T47D (cell line): ENCODE measurements at regions not wholly inside any gene's neighbourhood (a gene's known extent, or its start where the extent isn't known, plus 50 kb on each side); places are given as distances from the start of the nearest gene placed in this dataset.

Source experiments
- DNase-seq, 2 experiments: peaks; one replicate each; pipeline versions ENCODE4 v3.0.0 to v3.0.0-alpha.2; 2011 to 2012; ENCODE audit warnings: low read depth in 1 of 2, low spot score in 1 of 2
- JUND ChIP-seq: IDR thresholded peaks from 2 replicates; pipeline ENCODE4 v1.6.1; 2012; ENCODE audit warnings: low read depth
- in situ Hi-C: cut with HindIII; loops from 2 replicates; pipeline ENCODE4 v1.10.0; 2016; ENCODE audit warnings: low sequenced_read_pairs, low pct_unique_long_range_greater_than_20kb

DNA sequence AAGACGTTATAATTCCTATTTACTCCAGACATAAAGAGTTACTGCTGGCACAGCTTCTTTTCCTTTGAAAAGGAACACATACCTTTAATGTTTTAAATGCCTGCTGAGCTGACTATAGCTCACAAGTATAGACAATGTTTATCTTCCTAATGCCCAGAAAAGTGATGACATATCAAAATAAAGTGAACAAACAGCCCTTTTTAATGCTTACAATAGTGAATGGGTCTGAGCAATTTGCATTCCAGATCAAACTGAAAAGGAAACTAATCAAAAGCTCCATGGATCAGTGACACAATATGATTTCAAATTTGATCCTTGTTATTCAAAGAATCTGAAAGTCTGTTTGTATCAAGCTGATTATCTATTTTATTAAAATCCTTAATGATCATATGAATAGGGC is 233.6 kb upstream of the SEMA3E start:
- no peak for TF ChIP-seq JUND
- in situ Hi-C loops = no loop called here
- DNase-seq = no peak

DNA sequence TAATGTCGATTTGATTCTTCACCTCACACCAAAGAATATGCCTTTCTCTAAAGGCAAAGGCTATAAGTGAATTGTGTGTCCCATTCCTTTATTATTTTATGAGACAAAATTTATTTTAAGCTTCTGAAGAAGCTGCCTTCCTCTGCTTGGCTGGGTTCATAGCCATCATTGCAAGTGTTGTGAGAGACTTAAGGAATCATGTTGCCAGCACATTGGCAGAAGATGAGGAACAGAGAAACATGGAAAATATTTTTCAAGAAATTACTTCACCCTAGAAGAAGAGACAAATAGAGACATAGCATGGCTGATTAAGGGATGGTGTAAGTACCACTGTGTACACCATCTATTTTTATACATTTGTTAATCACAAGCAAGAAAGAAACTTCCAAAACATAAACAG is 230.1 kb upstream of the SEMA3E start:
- in situ Hi-C loops = no loop called here
- TF ChIP-seq JUND = no peak
- DNase-seq = no peak

DNA sequence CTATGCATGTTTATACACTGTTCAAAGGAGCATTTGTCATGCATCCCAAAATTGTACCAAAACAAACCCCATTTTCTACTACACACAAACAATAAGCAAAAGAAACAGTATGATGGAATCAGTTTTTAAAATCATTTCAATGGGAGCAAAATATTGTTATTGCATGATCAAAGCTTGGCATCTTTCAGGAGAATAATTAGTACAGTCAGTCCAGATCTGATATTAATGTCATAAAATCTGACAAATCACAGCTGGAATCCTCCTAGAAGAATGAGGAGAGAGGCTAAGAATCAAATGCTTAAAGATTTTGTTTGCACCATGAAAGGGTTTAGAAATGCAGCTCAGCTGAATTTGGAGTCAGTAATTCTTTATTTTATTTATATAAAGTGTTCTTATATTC is 229.7 kb upstream of the SEMA3E start:
- TF ChIP-seq JUND = no peak
- in situ Hi-C loops = no loop called here
- no peak for DNase-seq

DNA sequence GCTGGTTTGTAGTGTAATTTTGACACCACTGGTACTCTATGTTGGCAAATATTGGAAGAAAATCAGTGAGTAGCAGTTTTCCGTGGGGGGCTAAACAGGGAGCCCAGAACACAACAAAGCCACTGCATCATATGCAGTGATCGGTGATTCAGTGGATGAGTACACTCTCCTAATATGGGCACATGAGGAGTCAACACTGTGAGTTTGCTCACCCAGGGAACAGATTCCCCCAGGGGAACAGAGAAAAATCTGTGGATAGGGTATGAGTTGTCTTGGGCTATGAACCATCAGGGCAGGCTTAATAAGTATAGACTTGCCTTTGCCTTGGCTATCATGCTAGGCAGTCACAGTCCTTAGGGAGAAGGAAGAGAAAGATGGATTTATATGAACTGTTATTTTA is 227.7 kb upstream of the SEMA3E start:
- in situ Hi-C loops = no loop called here
- peak in 1 of 2 experiments; percentile 38 for DNase-seq
- no peak for TF ChIP-seq JUND

DNA sequence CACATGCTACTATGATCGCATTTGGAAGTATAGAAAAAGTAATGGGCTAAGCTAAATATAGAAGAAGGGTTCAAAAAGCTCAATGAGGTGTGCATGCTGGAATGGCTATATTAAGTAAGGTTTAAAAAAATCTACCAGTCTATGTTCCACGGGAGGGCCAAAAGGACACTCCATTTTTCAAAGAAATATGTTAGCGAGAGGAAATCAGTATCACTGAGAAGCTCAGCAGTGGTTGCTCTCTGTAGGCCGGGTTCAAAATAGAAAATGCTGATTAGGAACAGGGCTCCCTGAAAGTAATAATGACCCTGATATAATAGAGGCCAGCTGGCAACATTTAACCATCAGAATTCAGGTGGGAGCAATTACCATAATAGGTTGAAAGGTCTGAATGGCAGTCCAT is 224.5 kb upstream of the SEMA3E start:
- TF ChIP-seq JUND = no peak
- no peak for DNase-seq
- in situ Hi-C loops = no loop called here

DNA sequence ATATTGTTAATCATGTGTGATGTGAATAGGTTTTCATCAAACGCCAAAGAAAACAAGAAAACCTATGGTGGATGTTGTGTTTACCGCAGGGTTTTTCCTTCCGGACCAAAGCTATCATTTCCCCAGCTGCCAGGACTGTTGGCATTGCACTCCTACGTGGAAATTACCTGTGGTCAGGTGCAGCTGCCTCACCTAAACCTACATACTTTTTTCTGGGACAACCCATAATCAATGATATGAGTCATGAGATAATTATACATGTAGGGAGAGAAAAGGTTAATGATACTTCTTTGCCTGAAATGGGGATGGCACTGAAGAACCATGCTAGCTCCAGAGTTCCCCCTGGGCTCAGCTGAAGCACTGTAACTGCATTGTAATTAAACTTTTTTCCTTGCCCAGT is 223.6 kb upstream of the SEMA3E start:
- DNase-seq = no peak
- in situ Hi-C loops = no loop called here
- TF ChIP-seq JUND = no peak

DNA sequence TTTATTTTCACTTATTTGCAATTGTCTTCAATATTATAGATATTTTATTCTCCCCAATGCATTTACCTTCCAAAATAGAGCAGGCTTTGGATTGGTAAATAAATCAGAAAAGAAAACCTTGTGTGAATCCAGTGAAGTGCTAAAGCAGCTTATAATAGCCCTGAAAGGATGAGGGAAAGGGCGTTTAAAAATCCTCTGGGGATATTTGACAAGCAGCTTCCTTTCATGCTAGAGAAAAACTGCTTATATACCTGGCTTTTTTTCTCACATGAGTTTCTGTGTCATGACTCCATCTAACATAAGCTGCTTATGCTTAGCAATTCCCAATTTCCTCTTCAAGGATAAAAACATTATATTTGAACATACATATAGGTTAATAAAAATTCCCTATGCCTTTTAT is 221.6 kb upstream of the SEMA3E start:
- in situ Hi-C loops = no loop called here
- DNase-seq = no peak
- TF ChIP-seq JUND = no peak

- DNase-seq = no peak
- TF ChIP-seq JUND = no peak
- in situ Hi-C loops = no loop called here
These were observed 217.6 kb upstream of the SEMA3E start for GRCh38 chr7:83866582-83866981.

DNA sequence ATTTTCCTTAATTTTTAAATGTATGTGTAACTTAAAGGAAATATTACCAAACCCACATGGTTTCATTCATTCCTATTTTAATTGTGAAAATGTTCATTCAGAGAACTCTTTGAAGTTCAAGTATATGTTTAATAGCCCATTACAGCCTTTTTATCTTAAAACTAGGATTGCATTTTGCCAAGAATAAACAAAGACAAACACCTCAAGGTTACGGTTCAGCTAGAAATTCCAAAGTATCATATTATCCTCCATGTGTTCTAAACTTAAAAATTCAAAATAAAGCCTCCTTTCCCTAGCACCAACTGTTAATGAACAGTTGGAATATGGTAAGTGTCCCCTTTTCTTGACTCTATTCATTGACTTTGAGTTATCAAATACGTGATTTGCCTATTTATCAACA is 215.6 kb upstream of the SEMA3E start:
- in situ Hi-C loops = no loop called here
- TF ChIP-seq JUND = no peak
- no peak for DNase-seq

- in situ Hi-C loops = no loop called here
- TF ChIP-seq JUND = no peak
- DNase-seq = no peak
These were observed 215.0 kb upstream of the SEMA3E start for GRCh38 chr7:83863906-83864305.

GRCh38 chr7:83861876-83862275 is 212.9 kb upstream of the SEMA3E start:
- in situ Hi-C loops = no loop called here
- no peak for DNase-seq
- no peak for TF ChIP-seq JUND

DNA sequence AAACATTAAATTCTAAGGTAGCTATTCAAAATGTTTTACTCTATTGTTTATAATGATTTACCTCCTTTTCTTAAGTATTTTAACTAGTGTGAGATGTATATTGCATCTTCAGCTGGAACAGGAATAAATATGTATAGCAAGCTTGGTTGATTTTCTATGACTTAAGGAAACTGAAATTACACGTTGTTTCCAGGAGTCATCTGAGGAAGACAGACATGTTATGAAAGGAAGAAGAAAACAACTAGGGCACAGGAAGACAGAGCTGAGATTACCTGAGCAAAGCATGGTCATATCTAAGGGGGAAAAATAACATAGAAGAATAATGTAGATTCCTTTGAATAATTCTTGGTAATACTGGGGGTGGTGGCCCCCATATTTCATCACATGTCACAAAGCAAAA is 210.9 kb upstream of the SEMA3E start:
- in situ Hi-C loops = no loop called here
- no peak for TF ChIP-seq JUND
- no peak for DNase-seq

DNA sequence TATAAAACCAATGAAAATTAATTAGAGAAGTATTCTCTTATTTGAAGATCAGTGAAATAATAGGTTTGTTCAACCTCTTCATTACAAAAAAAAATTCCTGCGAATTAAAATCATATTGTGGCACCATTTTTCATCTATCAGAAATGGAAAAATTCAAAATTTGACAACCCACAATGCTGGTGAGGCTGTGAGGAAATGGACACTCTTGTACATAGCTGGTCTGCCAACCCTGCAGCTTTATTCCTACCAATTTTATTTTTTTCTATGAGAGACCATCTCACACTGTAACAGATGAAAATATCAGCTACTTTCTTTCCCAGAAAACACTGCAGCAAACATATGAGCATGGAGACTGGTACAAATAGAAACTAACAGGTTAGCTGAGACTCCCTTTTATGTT is 208.8 kb upstream of the SEMA3E start:
- DNase-seq = no peak
- in situ Hi-C loops = no loop called here

DNA sequence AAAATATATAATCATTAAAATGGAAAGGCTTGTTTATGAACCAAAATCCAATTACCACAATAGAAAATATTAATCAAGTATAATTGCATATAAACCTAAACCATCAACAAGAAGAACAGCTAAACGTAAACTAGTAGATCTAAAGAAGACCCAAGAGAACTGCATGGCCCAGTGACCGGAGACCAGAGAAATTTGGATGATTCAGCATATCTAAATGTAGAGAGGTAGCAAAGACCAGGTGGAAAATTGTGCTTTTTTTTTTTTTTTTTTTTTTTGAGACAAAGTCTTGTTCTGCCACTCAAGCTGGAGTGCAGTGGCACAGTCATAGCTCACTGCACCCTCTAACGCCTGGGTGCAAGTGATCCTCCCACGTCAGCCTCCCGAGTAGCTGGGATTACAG is 207.2 kb upstream of the SEMA3E start:
- no peak for TF ChIP-seq JUND
- no peak for DNase-seq

More for the DNA sequence above, 208.8 kb upstream of the SEMA3E start:
- no peak for TF ChIP-seq JUND

More for the DNA sequence above, 207.2 kb upstream of the SEMA3E start:
- in situ Hi-C loops = no loop called here
